ENCODE measurements at regions not wholly inside any gene's neighbourhood (a gene's known extent, or its start where the extent isn't known, plus 50 kb on each side); places are given as distances from the start of the nearest gene placed in this dataset.

- TF ChIP-seq ATF3 (IDR thresholded peaks at IDR 0.05; ENCODE audit: insufficient read depth, low read depth, low read length) (no peak), RFX5 (IDR thresholded peaks at IDR 0.05; ENCODE audit: borderline replicate concordance, low read depth, low read length) (no peak), SP2 (IDR thresholded peaks at IDR 0.05; ENCODE audit: low read length) (no peak)
Measured at GRCh38 chr2:155494744-155495143, 796.2 kb downstream of the KCNJ3 start (continued).

Measured in H1 (cell line).